Pancreas (tissue), 10 donors: ENCODE measurements at regions not wholly inside any gene's neighbourhood (a gene's known extent, or its start where the extent isn't known, plus 50 kb on each side); places are given as distances from the start of the nearest gene placed in this dataset.

Source experiments
- ATAC-seq, 4 donors: fragments of 200-7000 bp; cut with Tn5 transposase; one replicate each; pipeline versions ENCODE4 v1.8.0 to v1.9.1; 2020; ENCODE audit warnings: mild to moderate bottlenecking in 4 of 4, moderate library complexity in 4 of 4
- DNase-seq, 6 donors: peaks; one replicate each; pipeline ENCODE4 v3.0.0-alpha.2; 2020
- FAIRE-seq: peaks from 2 replicates; lab custom pipeline; 2012; peaks lifted over from hg19 to GRCh38; lab: Jason Lieb, UNC
- H3K27ac ChIP-seq, 4 donors: fragments of 200-600 bp; sonication (generic); 1 replicate in 3 of 4; 2 replicates in 1 of 4; pipeline versions ENCODE4 v1.5.0 to v1.8.0; 2020
- H3K27me3 ChIP-seq, 4 donors: fragments of 200-600 bp; one replicate each; pipeline ENCODE4 v1.8.0; 2021
- H3K36me3 ChIP-seq, 3 donors: fragments of 200-600 bp; sonication (generic) in 1 of 3; one replicate each; pipeline versions ENCODE4 v1.5.0 to v1.8.0; 2020 to 2021
- H3K4me1 ChIP-seq, 3 donors: fragments of 200-600 bp; one replicate each; pipeline ENCODE4 v1.8.0; 2021
- H3K4me3 ChIP-seq, 4 donors: fragments of 200-600 bp; sonication (generic) in 2 of 4; one replicate each; pipeline versions ENCODE4 v1.5.0 to v1.8.0; 2020 to 2021
- H3K9me3 ChIP-seq, 4 donors: fragments of 200-600 bp; one replicate each; pipeline ENCODE4 v1.8.0; 2021
- WGBS, 2 donors: extraction: QIAGEN DNeasy Blood & Tissue Kit; methylation state at CpG; one replicate each; pipeline ENCODE4 v1.1.7; 2013; 5-methylcytosine and 5-hydroxymethylcytosine counted together
- intact Hi-C, 3 donors: fragments of 100-400 bp; cut with DNase I; formaldehyde crosslinking; loops; one replicate each; pipeline versions ENCODE4 v1.11.1 to v1.14.2; 2022
- TF ChIP-seq, protein P1 (sequence below), 4 donors: fragments of 200-600 bp; sonication (generic) in 3 of 4; IDR thresholded peaks; one replicate each; pipeline versions ENCODE4 v1.5.0 to v1.8.0; 2021; ENCODE audit warnings: antibody characterized with exemption in 4 of 4
- donor health status: healthy with polysubstance abuse.
- donor health status: DM: no; HTN: no; CAD: no; lungs with moderate emphysema.
- donor health status: DM: no; HTN: no; CAD: no.
- donor health status: control.
- donor health status: control.
- donor health status: Bipolar disorder and iron deficiency.
- donor health status: DM: yes; HTN: yes; CAD: no.
- donor health status: DM: no; HTN: no; CAD: no.
- donor health status: DM: no; HTN: no; CAD: no.
- donor health status: DM: yes; HTN: yes; CAD: no.

DNA sequence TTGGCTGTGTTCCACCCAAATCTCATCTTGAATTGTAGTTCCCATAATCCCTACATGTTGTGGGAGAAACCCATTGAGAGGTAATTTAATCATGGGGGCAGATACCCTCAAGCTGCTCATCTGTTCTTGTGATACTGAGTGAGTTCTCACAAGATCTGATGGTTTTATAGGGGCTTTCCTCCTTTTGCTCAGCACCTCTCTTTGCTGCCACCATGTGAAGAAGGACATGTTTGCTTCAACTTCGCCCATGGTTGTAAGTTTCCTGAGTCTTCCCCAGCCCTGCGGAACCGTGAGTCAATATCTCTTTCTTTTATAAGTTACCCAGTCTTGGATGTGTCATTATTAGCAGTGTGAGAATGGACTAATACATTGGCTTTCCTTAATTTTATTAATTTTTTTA is 527.8 kb downstream of the MDFIC start:
- H3K9me3 ChIP-seq, result no peaks in the 10 kb centered on the region
- TF ChIP-seq, protein P1, sequence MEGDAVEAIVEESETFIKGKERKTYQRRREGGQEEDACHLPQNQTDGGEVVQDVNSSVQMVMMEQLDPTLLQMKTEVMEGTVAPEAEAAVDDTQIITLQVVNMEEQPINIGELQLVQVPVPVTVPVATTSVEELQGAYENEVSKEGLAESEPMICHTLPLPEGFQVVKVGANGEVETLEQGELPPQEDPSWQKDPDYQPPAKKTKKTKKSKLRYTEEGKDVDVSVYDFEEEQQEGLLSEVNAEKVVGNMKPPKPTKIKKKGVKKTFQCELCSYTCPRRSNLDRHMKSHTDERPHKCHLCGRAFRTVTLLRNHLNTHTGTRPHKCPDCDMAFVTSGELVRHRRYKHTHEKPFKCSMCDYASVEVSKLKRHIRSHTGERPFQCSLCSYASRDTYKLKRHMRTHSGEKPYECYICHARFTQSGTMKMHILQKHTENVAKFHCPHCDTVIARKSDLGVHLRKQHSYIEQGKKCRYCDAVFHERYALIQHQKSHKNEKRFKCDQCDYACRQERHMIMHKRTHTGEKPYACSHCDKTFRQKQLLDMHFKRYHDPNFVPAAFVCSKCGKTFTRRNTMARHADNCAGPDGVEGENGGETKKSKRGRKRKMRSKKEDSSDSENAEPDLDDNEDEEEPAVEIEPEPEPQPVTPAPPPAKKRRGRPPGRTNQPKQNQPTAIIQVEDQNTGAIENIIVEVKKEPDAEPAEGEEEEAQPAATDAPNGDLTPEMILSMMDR (IDR thresholded peaks at IDR 0.05), result no peak
- no peak overlapping the region for H3K27ac ChIP-seq
- no peak overlapping the region for H3K4me3 ChIP-seq
- H3K4me1 ChIP-seq, result no peaks in the 10 kb centered on the region
- 81 to 89% methylated on average over 3 of the region's 3 CpGs for WGBS, 2 donors
- ATAC-seq (no peak), DNase-seq (no peak), FAIRE-seq (no peak)
- no peaks in the 10 kb centered on the region for H3K36me3 ChIP-seq
- no peaks in the 10 kb centered on the region for H3K27me3 ChIP-seq
- intact Hi-C loops, result no loop called here

DNA sequence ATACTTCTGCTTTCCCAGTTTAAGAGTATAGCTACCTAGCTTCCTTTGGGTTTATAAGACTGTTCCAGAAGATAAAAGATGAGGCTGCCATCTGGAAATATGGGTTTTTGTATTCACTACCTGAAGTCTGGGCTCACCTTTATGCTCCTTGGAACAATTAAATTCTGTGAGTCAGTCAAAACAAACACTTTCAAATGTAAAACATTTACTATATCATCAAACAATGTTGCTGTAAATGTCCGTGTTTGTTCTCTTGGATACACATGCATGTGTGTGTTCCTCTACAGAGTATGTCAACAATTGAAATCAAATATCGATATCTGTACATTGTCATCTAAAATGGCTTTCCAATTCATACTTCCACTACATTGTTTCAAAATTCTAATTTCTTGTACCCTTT is 525.6 kb downstream of the MDFIC start:
- FAIRE-seq, result no peak
- H3K9me3 ChIP-seq, result no peaks in the 10 kb centered on the region
- no peak overlapping the region for H3K4me3 ChIP-seq
- TF ChIP-seq, protein P1 (IDR thresholded peaks at IDR 0.05), result no peak
- intact Hi-C loops, result no loop called here
- H3K27me3 ChIP-seq, result no peaks in the 10 kb centered on the region
- ATAC-seq, result no peak
- no peak for DNase-seq
- no peaks in the 10 kb centered on the region for H3K4me1 ChIP-seq
- no peak overlapping the region for H3K27ac ChIP-seq
- 60 to 63% methylated on average over 2 of the region's 2 CpGs for WGBS, 2 donors
- no peaks in the 10 kb centered on the region for H3K36me3 ChIP-seq

DNA sequence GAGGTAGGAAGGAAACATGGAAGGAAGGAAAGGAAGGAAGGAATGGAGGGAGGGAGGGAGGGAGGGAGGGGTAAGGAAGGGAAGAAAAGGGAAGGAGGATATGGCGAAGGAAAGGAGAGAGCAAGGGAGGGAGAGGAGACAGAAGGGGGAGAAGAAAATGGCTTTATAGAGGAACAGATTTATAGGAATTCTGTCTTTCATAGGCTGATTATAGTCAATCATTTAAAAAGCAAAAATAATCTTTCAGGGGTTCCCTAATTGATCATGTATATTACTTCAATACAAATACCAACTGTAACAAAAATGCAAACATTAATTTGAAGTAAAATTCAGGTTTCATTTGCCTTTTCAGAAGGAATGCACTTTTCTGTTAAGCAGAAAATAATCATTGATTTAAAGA is 519.1 kb downstream of the MDFIC start:
- ATAC-seq (no peak), DNase-seq (no peak), FAIRE-seq (no peak)
- Histone ChIP-seq H3K4me1 (no peaks in the 10 kb centered on the region), H3K27ac (no peak overlapping the region), H3K9me3 (no peaks in the 10 kb centered on the region), H3K4me3 (no peak overlapping the region), H3K36me3 (no peaks in the 10 kb centered on the region), H3K27me3 (no peaks in the 10 kb centered on the region)
- 93 to 94% methylated on average over 1 of the region's 1 CpG for WGBS, 2 donors
- intact Hi-C loops, result no loop called here
- TF ChIP-seq, protein P1 (IDR thresholded peaks at IDR 0.05), result no peak

DNA sequence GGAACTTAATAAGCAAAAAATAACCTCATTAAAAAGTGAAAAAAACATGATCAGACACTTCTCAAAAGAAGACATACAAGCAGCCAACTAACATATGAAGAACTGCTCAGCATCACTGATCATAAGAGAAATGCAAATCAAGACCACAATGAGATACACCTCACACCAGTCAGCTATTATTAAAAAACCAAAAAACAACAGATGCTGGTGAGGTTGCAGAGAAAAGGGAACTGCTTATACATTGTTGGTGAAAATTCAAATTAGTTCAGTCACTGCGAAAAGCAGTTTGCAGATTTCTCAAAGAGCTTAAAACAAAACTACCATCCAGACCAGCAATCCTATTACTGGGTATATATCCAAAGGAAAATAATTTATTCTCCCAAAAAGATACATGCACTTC is 513.3 kb downstream of the MDFIC start:
- H3K9me3 ChIP-seq, result no peaks in the 10 kb centered on the region
- no peaks in the 10 kb centered on the region for H3K4me1 ChIP-seq
- no peaks in the 10 kb centered on the region for H3K27me3 ChIP-seq
- H3K36me3 ChIP-seq, result no peaks in the 10 kb centered on the region
- no peak for FAIRE-seq
- 91% methylated on average over 1 of the region's 1 CpG for WGBS, 2 donors
- no peak for ATAC-seq
- TF ChIP-seq, protein P1 (IDR thresholded peaks at IDR 0.05), result no peak
- H3K4me3 ChIP-seq, result no peak overlapping the region
- intact Hi-C loops, result no loop called here
- no peak for DNase-seq
- H3K27ac ChIP-seq, result no peak overlapping the region

DNA sequence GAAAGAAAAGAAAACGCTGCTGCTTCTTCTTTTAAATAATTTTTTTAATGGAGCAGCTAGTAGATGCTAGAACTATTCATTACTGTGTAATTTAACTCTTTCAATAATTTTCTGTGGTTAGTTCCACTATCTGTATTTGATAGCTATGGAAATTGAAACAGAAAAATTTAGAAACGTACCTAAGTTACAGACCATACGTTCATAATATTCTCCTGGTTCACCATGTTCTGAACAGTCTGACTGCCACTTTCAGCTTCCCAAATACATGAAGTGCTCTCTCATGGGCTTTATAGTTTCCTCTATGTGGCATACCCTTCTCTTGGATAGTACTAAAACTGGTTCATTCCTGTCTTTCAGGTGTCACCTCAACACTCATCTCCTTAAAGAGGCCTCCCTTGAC is 508.0 kb downstream of the MDFIC start:
- 79 to 87% methylated on average over 3 of the region's 3 CpGs for WGBS, 2 donors
- ATAC-seq (no peak), DNase-seq (no peak), FAIRE-seq (no peak)
- intact Hi-C loops, result no loop called here
- Histone ChIP-seq H3K27me3 (no peaks in the 10 kb centered on the region), H3K27ac (no peak overlapping the region), H3K9me3 (no peaks in the 10 kb centered on the region), H3K36me3 (no peaks in the 10 kb centered on the region), H3K4me1 (no peaks in the 10 kb centered on the region), H3K4me3 (no peak overlapping the region)
- TF ChIP-seq, protein P1 (IDR thresholded peaks at IDR 0.05), result no peak
